HG03025 (cell line): ENCODE measurements at regions not wholly inside any gene's neighbourhood (a gene's known extent, or its start where the extent isn't known, plus 50 kb on each side); places are given as distances from the start of the nearest gene placed in this dataset.

Source experiments
- ATAC-seq: cut with Tn5 transposase; IDR thresholded peaks from one replicate; pipeline ENCODE4 v1.9.1; 2021; ENCODE audit warnings: mild to moderate bottlenecking, moderate library complexity; ENCODE audit not compliant: unreplicated experiment, low FRiP score

- ATAC-seq: no peak
These were observed 80.0 kb downstream of the CLDN34 start for GRCh38 chrX:10047133-10047532.

GRCh38 chrX:10047631-10048030 is 80.5 kb downstream of the CLDN34 start:
- ATAC-seq: no peak

- ATAC-seq: no peak
These were observed 80.9 kb downstream of the CLDN34 start for GRCh38 chrX:10048076-10048475.

- ATAC-seq: no peak
These were observed 81.5 kb downstream of the CLDN34 start for GRCh38 chrX:10048707-10049106.

GRCh38 chrX:10049236-10049635 is 82.1 kb downstream of the CLDN34 start:
- no peak for ATAC-seq

- ATAC-seq: no peak
These were observed 83.3 kb downstream of the CLDN34 start for GRCh38 chrX:10050481-10050880.

- ATAC-seq: no peak
These were observed 84.8 kb downstream of the CLDN34 start for GRCh38 chrX:10051866-10052480.

- no peak for ATAC-seq
These were observed 85.9 kb downstream of the CLDN34 start for GRCh38 chrX:10052906-10053625.

- ATAC-seq: no peak
These were observed 87.2 kb downstream of the CLDN34 start for GRCh38 chrX:10054396-10054795.

- no peak for ATAC-seq
These were observed 88.3 kb downstream of the CLDN34 start for GRCh38 chrX:10055430-10055829.

- ATAC-seq: no peak
These were observed 94.4 kb upstream of the CLCN4 start for GRCh38 chrX:10062352-10062751.

GRCh38 chrX:10062980-10063379 is 93.8 kb upstream of the CLCN4 start:
- ATAC-seq: no peak

- ATAC-seq: no peak
These were observed 92.0 kb upstream of the CLCN4 start for GRCh38 chrX:10064736-10065135.

- no peak for ATAC-seq
These were observed 85.9 kb upstream of the CLCN4 start for GRCh38 chrX:10070714-10071436.

GRCh38 chrX:10071451-10072144 is 85.2 kb upstream of the CLCN4 start:
- ATAC-seq: no peak

GRCh38 chrX:10072786-10073568 is 83.8 kb upstream of the CLCN4 start:
- ATAC-seq: no peak

GRCh38 chrX:10073671-10074070 is 83.1 kb upstream of the CLCN4 start:
- no peak for ATAC-seq

- ATAC-seq: no peak
These were observed 82.4 kb upstream of the CLCN4 start for GRCh38 chrX:10074241-10074941.

- no peak for ATAC-seq
These were observed 80.0 kb upstream of the CLCN4 start for GRCh38 chrX:10076765-10077164.
